Choroid plexus epithelial cell (primary cell): ENCODE measurements at regions not wholly inside any gene's neighbourhood (a gene's known extent, or its start where the extent isn't known, plus 50 kb on each side); places are given as distances from the start of the nearest gene placed in this dataset.

Experiments
- DNase-seq: peaks from one replicate; pipeline ENCODE4 v3.0.0-alpha.2; 2010; ENCODE audit warnings: low read depth
- H3K4me3 ChIP-seq: 2 replicates; pipeline ENCODE4 v1.5.1; 2011; ENCODE audit warnings: low read depth, mild to moderate bottlenecking, control low read depth, low read length, moderate library complexity
- CTCF ChIP-seq: conservative IDR thresholded peaks from 2 replicates; pipeline ENCODE4 v1.5.1; 2011; ENCODE audit warnings: low read depth, mild to moderate bottlenecking, control low read depth, inconsistent platforms, low read length, moderate library complexity

- TF ChIP-seq CTCF: no peak
- DNase-seq: peak; percentile 7
- no peak overlapping the region for H3K4me3 ChIP-seq
These were observed 500.2 kb upstream of the CDH6 start for GRCh38 chr5:30693326-30693725.

GRCh38 chr5:30690931-30691330 lies 502.6 kb upstream of the CDH6 start:
- DNase-seq: no peak
- TF ChIP-seq CTCF: no peak
- H3K4me3 ChIP-seq: no peak overlapping the region

GRCh38 chr5:30687461-30687860 lies 506.0 kb upstream of the CDH6 start:
- H3K4me3 ChIP-seq: no peak overlapping the region
- TF ChIP-seq CTCF: no peak
- DNase-seq: no peak

GRCh38 chr5:30686530-30686929 lies 507.0 kb upstream of the CDH6 start:
- H3K4me3 ChIP-seq: no peak overlapping the region
- no peak for TF ChIP-seq CTCF
- DNase-seq: no peak

- no peak for TF ChIP-seq CTCF
- peak; percentile 0 for DNase-seq
- no peak overlapping the region for H3K4me3 ChIP-seq
These were observed 517.2 kb upstream of the CDH6 start for GRCh38 chr5:30676223-30676840.

GRCh38 chr5:30667293-30667692 lies 526.2 kb upstream of the CDH6 start:
- no peak for DNase-seq
- H3K4me3 ChIP-seq: no peak overlapping the region
- TF ChIP-seq CTCF: no peak

- no peak for DNase-seq
- no peak overlapping the region for H3K4me3 ChIP-seq
- no peak for TF ChIP-seq CTCF
These were observed 530.0 kb upstream of the CDH6 start for GRCh38 chr5:30663536-30663935.
